NCI-H226 (cell line): ENCODE measurements at regions not wholly inside any gene's neighbourhood (a gene's known extent, or its start where the extent isn't known, plus 50 kb on each side); places are given as distances from the start of the nearest gene placed in this dataset.

Experiments used
- DNase-seq: peaks from one replicate; pipeline ENCODE4 v3.0.0-alpha.2; 2015

GRCh38 chr17:72479113-72479512, 358.3 kb downstream of the SOX9 start:
- DNase-seq, result no peak

DNA sequence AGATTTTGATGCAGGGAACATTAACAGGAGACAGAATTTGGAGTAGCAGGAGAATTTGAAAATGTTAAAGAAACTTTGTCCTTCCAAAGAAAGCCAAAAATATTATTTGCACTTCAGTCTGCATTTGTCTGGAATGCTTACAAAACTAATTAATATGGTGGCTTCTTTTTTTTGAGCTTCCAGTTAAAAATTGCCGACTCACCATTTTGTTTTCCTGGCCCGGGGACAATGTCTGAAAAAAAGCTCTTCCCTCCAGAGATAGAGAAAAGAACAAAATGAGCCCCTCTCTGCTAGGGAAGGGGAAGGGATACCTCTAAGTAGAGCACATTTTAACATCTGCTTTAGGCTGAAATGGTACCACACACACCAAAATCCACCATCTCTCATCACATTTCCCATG, 360.8 kb downstream of the SOX9 start:
- DNase-seq, result no peak

DNA sequence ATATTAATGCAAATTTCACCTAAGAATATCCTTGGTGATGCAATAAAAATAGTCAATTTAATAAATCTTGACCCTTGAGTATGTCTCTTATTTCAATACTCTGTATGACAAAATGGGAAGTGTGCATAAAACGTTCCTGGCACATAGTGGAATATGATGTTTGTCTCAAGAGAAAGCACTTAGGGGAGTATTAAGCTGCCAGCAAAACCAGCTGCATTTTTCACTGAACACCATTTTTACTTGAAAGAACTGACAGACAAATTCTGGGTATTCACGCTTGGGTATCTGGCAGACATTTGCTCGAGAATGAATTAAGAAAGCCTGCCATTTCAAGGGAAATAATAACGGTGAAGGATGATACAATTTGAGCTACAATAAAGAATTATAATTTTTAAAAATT, 364.8 kb downstream of the SOX9 start:
- DNase-seq, result no peak

GRCh38 chr17:72486806-72487205, 366.0 kb downstream of the SOX9 start:
- DNase-seq, result no peak

DNA sequence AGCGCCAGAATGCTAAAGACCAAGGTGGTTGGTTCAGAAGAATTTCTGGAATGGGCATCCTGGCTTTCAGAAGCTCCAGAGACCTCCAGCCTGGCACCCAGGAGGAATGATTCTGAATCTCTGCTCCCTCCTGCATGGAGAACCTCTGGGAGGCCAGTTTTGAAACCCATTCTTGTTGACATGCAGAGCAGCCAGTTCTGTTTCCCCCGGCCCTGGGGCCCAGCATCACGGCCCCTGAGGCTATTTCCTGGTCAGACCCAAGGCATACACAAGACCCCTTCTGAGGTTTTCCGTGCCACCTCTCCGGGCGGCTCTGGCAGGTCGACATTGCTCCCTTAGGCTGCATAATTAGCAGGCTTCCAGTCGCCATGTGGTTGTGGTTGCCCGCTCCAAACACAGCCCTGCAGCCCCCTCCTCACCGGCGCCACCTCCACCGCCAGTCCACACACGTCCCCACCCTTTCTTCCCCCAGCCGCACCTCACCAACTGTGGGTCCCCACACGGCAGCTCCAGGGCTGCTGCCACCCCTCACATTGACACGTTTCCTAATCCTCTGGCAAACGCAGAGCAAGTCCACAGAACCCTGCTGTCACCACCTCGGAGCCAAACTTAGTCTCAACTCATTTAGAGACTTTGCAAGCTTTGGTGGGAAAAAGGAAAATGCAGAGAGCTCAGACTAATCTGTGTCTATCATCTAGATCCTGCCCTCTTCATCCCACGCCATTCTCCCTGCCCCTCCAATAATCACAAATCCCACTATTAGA, 367.1 kb downstream of the SOX9 start:
- no peak for DNase-seq

DNA sequence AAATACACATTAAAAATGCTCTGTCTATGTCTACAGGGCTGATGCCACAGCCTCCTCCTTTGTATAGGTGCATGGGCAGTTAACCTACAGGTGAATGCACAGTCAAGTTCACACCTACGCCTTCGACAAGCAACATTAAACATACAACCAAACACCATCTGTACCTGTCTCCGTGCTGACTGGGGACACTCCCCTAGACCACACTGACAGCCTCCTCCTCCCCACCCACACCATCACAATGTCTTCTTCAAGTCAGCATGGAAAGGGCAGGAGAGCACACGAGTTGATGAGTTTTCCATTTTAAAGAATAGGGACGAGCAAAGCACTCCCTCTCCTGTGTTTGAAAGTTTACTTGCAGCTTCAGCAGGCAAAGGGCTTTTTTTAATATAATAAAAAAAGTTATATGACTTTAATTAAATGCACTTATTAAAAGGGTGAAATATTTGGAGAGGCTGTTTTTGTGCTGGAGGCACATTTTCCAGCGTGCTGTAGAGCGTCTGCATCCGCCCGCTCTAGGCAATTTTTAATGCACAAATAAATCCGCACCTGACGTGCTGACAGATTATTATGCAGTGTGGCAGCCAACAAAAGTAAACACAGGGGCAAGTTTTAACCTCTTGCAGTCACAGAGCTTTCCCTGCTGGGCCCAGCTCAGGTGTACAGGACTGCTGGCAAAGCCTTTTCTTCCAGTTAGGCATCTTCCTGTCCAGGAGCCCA, 367.9 kb downstream of the SOX9 start:
- DNase-seq, result no peak

DNA sequence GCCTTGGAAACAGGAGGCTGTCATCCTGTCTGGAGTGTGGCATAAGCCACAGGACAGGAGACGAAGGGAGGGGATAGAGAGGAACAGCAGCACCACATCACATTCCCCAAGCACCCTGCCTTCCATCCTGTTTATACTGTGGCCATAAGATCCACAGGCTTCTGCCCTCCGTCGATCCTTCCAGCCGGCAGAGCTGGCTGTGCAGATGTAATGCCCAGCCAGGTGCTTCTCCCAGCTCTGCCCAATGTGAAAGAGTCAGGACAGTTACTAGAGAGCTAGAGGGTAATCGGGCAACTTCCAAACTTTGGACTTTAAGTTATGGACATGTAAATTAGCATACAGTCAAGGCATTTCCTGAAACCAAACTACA, 368.4 kb downstream of the SOX9 start:
- no peak for DNase-seq

DNA sequence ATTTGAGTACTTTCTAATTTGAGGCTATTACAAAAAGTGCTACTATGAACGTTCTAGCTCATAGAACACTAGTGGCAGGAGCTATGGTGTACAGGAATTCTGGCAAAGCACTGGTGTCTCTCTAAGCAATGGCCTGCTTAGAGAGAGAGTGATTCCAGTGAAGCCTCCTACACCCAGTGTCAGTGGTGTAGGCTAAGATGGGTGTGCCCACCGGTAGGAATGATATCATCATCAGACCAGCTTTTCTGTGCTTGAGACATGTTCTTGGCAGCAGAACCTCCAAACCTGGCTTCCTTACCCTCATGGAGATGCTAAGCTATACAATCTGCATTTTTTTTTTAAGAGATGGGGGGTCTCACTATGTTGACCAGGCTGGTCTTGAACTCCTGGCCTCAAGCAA, 370.3 kb downstream of the SOX9 start:
- no peak for DNase-seq

- no peak for DNase-seq
Measured at GRCh38 chr17:72492494-72492893, 371.7 kb downstream of the SOX9 start.

DNA sequence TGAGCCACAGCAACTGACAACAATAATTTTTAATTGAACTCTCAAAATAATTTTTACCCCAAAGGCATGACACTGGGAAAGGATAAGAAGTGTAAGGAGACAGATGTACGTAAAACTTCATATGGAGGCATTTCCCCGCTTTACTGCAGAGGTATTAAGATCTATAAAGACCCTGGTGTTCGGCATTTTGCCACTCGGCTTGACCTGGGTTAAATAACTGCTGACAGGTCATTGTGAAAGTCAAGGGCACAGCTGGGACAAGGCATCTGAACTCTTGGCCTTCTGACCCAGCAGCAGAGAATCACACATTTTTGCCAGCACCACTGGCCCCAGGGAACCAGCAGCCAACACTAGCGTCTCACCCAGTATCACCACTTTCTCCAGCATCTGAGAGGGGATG, 372.1 kb downstream of the SOX9 start:
- DNase-seq, result no peak

DNA sequence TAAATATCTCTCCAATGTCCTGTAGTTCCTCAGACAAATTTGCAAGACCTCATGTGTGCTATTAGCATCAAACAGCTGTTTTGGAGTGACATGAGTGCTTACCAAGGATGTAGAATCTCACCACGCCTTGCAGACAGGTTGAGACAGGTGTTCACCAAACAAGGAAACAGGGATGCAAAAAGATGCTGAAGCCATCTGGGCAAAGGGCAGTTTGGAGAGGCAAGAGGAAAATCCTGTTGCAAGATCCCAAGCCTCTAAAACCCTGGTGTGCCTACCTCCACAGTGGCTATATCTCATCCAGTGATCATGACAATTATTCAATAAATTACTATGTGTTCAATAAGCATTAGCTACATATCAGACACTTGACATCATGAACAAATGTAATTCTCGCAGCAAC, 373.7 kb downstream of the SOX9 start:
- no peak for DNase-seq

GRCh38 chr17:72496461-72496860, 375.6 kb downstream of the SOX9 start:
- no peak for DNase-seq

DNA sequence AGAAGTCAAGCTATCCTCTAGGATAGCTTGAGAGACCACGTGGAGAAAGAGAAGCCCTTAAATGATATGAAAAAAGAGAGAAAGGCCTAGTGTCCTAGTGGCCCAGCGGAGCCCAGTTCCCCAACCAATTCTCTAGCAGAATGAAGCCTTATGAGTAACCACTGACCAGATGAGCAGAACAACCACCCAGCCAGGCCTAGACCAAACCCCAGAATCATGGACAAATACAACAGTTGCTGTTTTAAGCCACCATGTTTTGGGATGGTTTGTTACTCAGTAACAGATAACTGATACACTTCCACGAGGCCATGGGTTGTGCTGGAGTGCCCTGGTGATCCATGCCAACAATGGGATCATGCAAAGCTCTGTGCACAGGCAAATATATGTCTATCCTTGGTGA, 377.1 kb downstream of the SOX9 start:
- no peak for DNase-seq

GRCh38 chr17:72498364-72499210, 377.8 kb downstream of the SOX9 start:
- DNase-seq, result no peak

DNA sequence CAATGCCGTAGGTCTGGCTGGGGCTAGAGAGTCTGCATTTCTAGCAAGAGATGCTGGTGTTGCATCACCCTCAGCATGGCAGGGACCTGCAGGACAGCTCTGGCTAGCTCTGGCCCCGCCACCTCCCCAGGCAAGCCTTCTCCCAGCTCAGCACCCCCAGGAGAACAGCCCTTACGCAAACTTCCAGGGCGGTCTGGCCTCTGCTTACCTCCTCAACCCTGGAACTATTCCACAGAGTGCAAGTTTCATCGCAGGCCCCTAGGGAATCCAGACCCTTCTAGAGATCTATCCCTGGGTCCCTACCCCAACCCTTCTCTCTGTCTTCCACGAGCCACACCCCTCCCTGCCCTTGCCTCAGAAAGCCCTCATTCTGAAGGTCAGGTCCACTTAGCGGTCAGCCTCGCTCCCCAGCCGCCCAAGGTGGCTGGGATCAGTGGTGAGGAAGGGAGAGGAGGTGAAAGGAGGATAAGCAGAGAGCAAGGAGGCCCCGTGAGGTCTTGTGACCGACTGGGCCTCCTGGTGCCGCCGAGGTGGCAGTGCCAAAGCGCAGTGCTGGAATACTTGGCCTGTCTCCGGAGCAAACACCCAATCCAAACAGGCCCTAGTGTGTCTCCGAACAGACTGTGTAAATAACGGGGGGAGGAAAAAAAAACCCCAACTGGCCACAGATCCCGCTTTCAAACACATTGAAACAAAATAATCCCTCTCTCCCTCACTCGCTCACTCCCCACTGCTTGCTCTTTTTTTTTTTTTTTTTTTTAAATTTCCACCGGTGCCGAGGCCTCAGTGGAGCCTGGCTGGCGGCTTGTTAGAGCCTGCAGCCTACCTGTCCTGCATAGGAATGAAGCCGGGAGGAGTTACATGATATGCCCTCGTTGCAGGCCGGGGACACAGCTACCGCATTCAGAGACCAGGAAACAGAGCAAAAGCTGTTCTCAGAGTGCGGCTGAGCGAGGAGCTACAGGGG, 380.9 kb downstream of the SOX9 start:
- DNase-seq, result no peak

- DNase-seq, result no peak
Measured at GRCh38 chr17:72502371-72503341, 381.8 kb downstream of the SOX9 start.

DNA sequence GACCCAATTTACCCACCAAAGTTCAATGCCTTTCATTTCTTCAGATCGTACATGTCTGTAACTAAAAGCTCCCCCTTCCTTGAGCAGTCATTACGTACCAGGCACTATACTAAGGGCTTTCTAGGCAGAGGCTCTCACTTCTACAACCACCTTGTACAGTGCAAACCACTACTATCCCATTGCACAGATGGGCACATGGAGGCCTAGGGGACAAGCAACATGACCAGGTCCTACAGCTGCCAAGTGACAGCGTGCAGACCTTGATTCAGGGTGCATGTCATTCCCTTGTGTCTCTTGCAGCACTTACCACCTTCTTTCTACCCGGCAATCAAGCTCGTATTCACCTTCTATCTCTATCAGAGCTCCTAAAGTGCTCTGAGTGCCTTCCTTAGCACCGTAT, 382.7 kb downstream of the SOX9 start:
- DNase-seq, result no peak

DNA sequence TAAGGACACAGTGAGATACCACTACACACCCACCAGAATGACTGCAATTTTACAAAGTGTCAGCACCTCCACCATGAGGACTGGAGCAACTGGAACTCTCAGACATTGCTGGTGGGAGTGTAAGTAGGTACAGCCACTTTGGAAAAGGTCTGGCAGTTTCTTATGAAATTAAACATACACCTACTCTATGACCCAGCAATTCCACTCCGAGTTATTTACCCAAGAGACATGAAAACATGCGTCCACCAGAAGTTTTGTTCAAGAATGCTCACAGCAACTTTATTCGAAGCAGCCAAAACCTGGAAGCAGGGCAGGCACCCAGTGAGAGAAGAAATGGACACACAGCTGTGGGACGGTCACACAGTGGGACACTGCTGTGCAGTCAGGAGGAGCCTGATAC, 384.0 kb downstream of the SOX9 start:
- no peak for DNase-seq

DNA sequence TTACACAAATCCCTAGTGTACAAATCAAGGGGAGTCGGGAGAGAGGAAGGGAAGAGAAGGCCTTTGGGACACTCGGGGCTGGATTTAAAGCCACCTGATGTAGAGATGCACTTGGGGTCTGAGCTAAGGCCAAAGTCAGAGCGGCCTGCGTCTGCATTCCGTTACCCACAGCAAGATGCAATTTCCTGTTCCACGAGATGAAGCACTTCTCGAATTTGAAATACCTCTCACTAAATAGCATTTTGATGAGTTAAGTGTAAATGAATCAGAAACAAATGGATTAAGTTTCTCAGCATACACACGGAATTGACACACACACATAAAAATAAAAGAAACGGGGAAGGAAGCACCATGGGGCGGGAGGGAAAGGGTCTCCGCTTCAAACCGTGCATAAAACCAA, 386.0 kb downstream of the SOX9 start:
- DNase-seq, result no peak

- DNase-seq, result no peak
Measured at GRCh38 chr17:72507370-72507769, 386.6 kb downstream of the SOX9 start.

DNA sequence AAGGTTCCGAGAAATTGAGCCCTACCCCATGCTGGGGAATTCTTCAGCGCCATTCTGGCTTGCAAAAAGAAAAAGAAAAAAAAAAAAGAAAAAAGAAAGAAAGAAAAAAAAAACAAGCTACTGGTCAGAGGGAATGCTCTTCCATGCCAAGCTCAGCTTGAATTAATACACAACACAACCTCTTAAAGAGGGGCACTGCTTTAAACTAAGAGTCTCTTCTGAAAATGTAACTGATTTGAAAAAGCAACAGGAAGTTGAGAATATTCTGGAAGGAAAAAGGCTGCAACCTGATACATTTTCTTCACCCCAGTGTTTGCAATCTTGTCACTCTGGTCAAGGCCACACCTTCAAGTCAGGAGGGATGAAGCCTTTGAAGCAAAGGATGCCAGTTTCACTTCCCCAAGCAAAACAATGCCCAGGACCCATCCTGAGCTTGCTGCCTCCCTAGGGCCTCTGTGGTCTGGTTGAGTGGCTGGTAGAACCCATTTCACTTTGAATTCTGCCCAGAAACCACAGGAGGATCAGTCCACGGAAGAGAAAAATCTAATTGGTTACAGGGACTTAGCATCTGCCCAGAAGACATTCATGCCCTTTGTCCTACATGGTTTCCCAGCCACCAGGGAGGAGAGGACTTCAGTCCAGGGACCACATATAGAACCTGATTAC, 389.7 kb downstream of the SOX9 start:
- DNase-seq, result no peak
